ENCODE measurements at regions not wholly inside any gene's neighbourhood (a gene's known extent, or its start where the extent isn't known, plus 50 kb on each side); places are given as distances from the start of the nearest gene placed in this dataset.
A peak's percentile ranks its signal among the peaks of the same experiment; 100 is the strongest.

GRCh38 chrX:130984782-130985181, 73.4 kb upstream of the ARHGAP36 start:
- TF ChIP-seq POLR2AphosphoS5 (IDR thresholded peaks at IDR 0.05; ENCODE audit: low read depth) (no peak), GABPA (IDR thresholded peaks at IDR 0.05; ENCODE audit: low read depth) (no peak), CTCF (IDR thresholded peaks at IDR 0.05; ENCODE audit: insufficient read depth, low read length) (no peak), SPI1 (IDR thresholded peaks at IDR 0.05; ENCODE audit: borderline replicate concordance, low read depth) (no peak), REST (IDR thresholded peaks at IDR 0.05; ENCODE audit: insufficient replicate concordance, low read depth) (no peak)
- no peak for DNase-seq (ENCODE audit: low read depth in 1 of 2, low spot score in 1 of 2)
- H3K27me3 ChIP-seq (ENCODE audit: insufficient read depth, poor library complexity, severe bottlenecking), result no peaks in the 10 kb centered on the region
- H3K4me3 ChIP-seq (replicated peaks; ENCODE audit: insufficient read depth, low read length), result no peak overlapping the region
- H3K27ac ChIP-seq (replicated peaks), result no peak overlapping the region

GRCh38 chrX:130987241-130987640, 70.9 kb upstream of the ARHGAP36 start:
- no peak for DNase-seq (ENCODE audit: low read depth in 1 of 2, low spot score in 1 of 2)
- no peak overlapping the region for H3K4me3 ChIP-seq (replicated peaks; ENCODE audit: insufficient read depth, low read length)
- H3K27me3 ChIP-seq (ENCODE audit: insufficient read depth, poor library complexity, severe bottlenecking), result no peaks in the 10 kb centered on the region
- TF ChIP-seq SPI1 (IDR thresholded peaks at IDR 0.05; ENCODE audit: borderline replicate concordance, low read depth), result no peak
- TF ChIP-seq GABPA (IDR thresholded peaks at IDR 0.05; ENCODE audit: low read depth), result no peak
- TF ChIP-seq POLR2AphosphoS5 (IDR thresholded peaks at IDR 0.05; ENCODE audit: low read depth), result no peak
- H3K27ac ChIP-seq (replicated peaks), result no peak overlapping the region

GRCh38 chrX:130990723-130991122, 67.4 kb upstream of the ARHGAP36 start:
- no peak overlapping the region for H3K4me3 ChIP-seq (replicated peaks; ENCODE audit: insufficient read depth, low read length)
- no peak overlapping the region for H3K27ac ChIP-seq (replicated peaks)
- no peaks in the 10 kb centered on the region for H3K27me3 ChIP-seq (ENCODE audit: insufficient read depth, poor library complexity, severe bottlenecking)
- DNase-seq (ENCODE audit: low read depth in 1 of 2, low spot score in 1 of 2), result no peak
- TF ChIP-seq GABPA (IDR thresholded peaks at IDR 0.05; ENCODE audit: low read depth), result no peak
- no peak for TF ChIP-seq POLR2AphosphoS5 (IDR thresholded peaks at IDR 0.05; ENCODE audit: low read depth)
- no peak for TF ChIP-seq SPI1 (IDR thresholded peaks at IDR 0.05; ENCODE audit: borderline replicate concordance, low read depth)
- TF ChIP-seq CTCF (IDR thresholded peaks at IDR 0.05; ENCODE audit: insufficient read depth, low read length), result no peak
- TF ChIP-seq REST (IDR thresholded peaks at IDR 0.05; ENCODE audit: insufficient replicate concordance, low read depth), result no peak

GRCh38 chrX:130994671-130995070, 63.5 kb upstream of the ARHGAP36 start:
- Histone ChIP-seq H3K27ac (replicated peaks) (no peak overlapping the region), H3K27me3 (ENCODE audit: insufficient read depth, poor library complexity, severe bottlenecking) (no peaks in the 10 kb centered on the region), H3K4me3 (replicated peaks; ENCODE audit: insufficient read depth, low read length) (no peak overlapping the region)
- peak in 1 of 2 experiments; percentile 3 for DNase-seq (ENCODE audit: low read depth in 1 of 2, low spot score in 1 of 2)
- TF ChIP-seq CTCF (IDR thresholded peaks at IDR 0.05; ENCODE audit: insufficient read depth, low read length) (no peak), SPI1 (IDR thresholded peaks at IDR 0.05; ENCODE audit: borderline replicate concordance, low read depth) (no peak), GABPA (IDR thresholded peaks at IDR 0.05; ENCODE audit: low read depth) (no peak), REST (IDR thresholded peaks at IDR 0.05; ENCODE audit: insufficient replicate concordance, low read depth) (no peak), POLR2AphosphoS5 (IDR thresholded peaks at IDR 0.05; ENCODE audit: low read depth) (no peak)

All from HL-60 (cell line).